OCI-LY3 (cell line): ENCODE measurements at regions not wholly inside any gene's neighbourhood (a gene's known extent, or its start where the extent isn't known, plus 50 kb on each side); places are given as distances from the start of the nearest gene placed in this dataset.

ENCODE experiments used
- H2AFZ ChIP-seq: fragments of 200-600, 300-600 bp; shearing (Covaris generic); 2 replicates; pipeline ENCODE4 v1.6.0; 2014; ENCODE audit warnings: antibody characterized with exemption, low read depth, low read length
- H3K27ac ChIP-seq: fragments of 200-600, 300-600 bp; sonication (generic); 2 replicates; pipeline ENCODE4 v1.5.1; 2014; ENCODE audit warnings: mild to moderate bottlenecking, low read length, moderate library complexity, mixed read lengths
- H3K27me3 ChIP-seq: fragments of 200-600, 300-600 bp; sonication (generic); 2 replicates; pipeline ENCODE4 v1.6.1; 2014; ENCODE audit warnings: low read depth, low read length, mixed read lengths
- H3K36me3 ChIP-seq: fragments of 200-600, 300-600 bp; sonication (generic); replicated peaks from 2 replicates; pipeline ENCODE3; 2014; ENCODE audit warnings: low read depth, low read length, mixed read lengths
- H3K4me1 ChIP-seq: fragments of 300-600, 200-600 bp; sonication (generic); 2 replicates; pipeline ENCODE4 v1.6.1; 2014; ENCODE audit warnings: low read length, mixed read lengths
- H3K4me2 ChIP-seq: fragments of 200-600, 300-600 bp; sonication (generic); 2 replicates; pipeline ENCODE4 v1.6.1; 2014; ENCODE audit warnings: low read length, mixed read lengths
- H3K4me3 ChIP-seq: fragments of 300-600, 200-600 bp; sonication (generic); 2 replicates; pipeline ENCODE4 v1.5.1; 2014; ENCODE audit warnings: antibody characterized with exemption, mild to moderate bottlenecking, low read length, moderate library complexity
- H3K79me2 ChIP-seq: fragments of 300-600, 200-600 bp; shearing (Covaris generic); 2 replicates; pipeline ENCODE4 v1.6.1; 2014; ENCODE audit warnings: mild to moderate bottlenecking, low read length, mixed read lengths
- H3K9ac ChIP-seq: fragments of 300-600, 200-600 bp; shearing (Covaris generic); 2 replicates; pipeline ENCODE4 v1.6.0; 2014; ENCODE audit warnings: mild to moderate bottlenecking, low read length, moderate library complexity
- H3K9me3 ChIP-seq: fragments of 200-600, 300-600 bp; shearing (Covaris generic); 2 replicates; pipeline ENCODE4 v1.6.1; 2014; ENCODE audit warnings: low read length, mixed read lengths; ENCODE audit not compliant: insufficient read depth
- H4K20me1 ChIP-seq: fragments of 200-600, 300-600 bp; sonication (generic); 2 replicates; pipeline ENCODE4 v1.6.1; 2016; ENCODE audit warnings: low read length, mixed read lengths; ENCODE audit not compliant: insufficient read depth
- CTCF ChIP-seq: fragments of 200-600, 300-600 bp; sonication (generic); IDR thresholded peaks from 2 replicates; pipeline ENCODE4 v1.5.1; 2014; ENCODE audit warnings: antibody characterized with exemption, low read length, low read depth
- EZH2phosphoT487 ChIP-seq: fragments of 200-600 bp; shearing (Covaris generic); IDR thresholded peaks from 2 replicates; pipeline ENCODE4 v1.6.1; 2018; ENCODE audit warnings: antibody characterized with exemption, mixed run types, low read depth

GRCh38 chr3:102896851-102897621 is 462.2 kb downstream of the ZPLD1 start:
- no peaks in the 10 kb centered on the region for H3K36me3 ChIP-seq
- H3K27ac ChIP-seq = no peak overlapping the region
- H3K27me3 ChIP-seq = no peaks in the 10 kb centered on the region
- H3K4me1 ChIP-seq = no peaks in the 10 kb centered on the region
- H3K79me2 ChIP-seq = no peaks in the 10 kb centered on the region
- no peak overlapping the region for H3K9ac ChIP-seq
- H2AFZ ChIP-seq = no peak overlapping the region
- H3K9me3 ChIP-seq = no peaks in the 10 kb centered on the region
- no peaks in the 10 kb centered on the region for H4K20me1 ChIP-seq
- TF ChIP-seq CTCF = no peak
- no peak for TF ChIP-seq EZH2phosphoT487
- H3K4me2 ChIP-seq = no peak overlapping the region
- H3K4me3 ChIP-seq = no peak overlapping the region

GRCh38 chr3:102904629-102905028 is 469.8 kb downstream of the ZPLD1 start:
- Histone ChIP-seq H3K4me3 (no peak overlapping the region), H3K4me2 (no peak overlapping the region), H3K27ac (no peak overlapping the region), H3K79me2 (no peaks in the 10 kb centered on the region), H4K20me1 (no peaks in the 10 kb centered on the region), H3K9ac (no peak overlapping the region), H2AFZ (no peak overlapping the region), H3K4me1 (no peaks in the 10 kb centered on the region), H3K27me3 (no peaks in the 10 kb centered on the region), H3K36me3 (no peaks in the 10 kb centered on the region), H3K9me3 (no peaks in the 10 kb centered on the region)
- TF ChIP-seq EZH2phosphoT487 (no peak), CTCF (no peak)

- no peak overlapping the region for H3K4me2 ChIP-seq
- no peaks in the 10 kb centered on the region for H4K20me1 ChIP-seq
- no peaks in the 10 kb centered on the region for H3K9me3 ChIP-seq
These were observed 471.0 kb downstream of the ZPLD1 start for GRCh38 chr3:102905811-102906210.

GRCh38 chr3:102906818-102907217 is 472.0 kb downstream of the ZPLD1 start:
- no peaks in the 10 kb centered on the region for H3K9me3 ChIP-seq
- no peaks in the 10 kb centered on the region for H3K36me3 ChIP-seq
- H2AFZ ChIP-seq = no peak overlapping the region
- H3K79me2 ChIP-seq = no peaks in the 10 kb centered on the region
- no peak overlapping the region for H3K9ac ChIP-seq
- no peaks in the 10 kb centered on the region for H3K4me1 ChIP-seq
- no peak overlapping the region for H3K27ac ChIP-seq
- no peak overlapping the region for H3K4me2 ChIP-seq
- no peaks in the 10 kb centered on the region for H3K27me3 ChIP-seq
- H4K20me1 ChIP-seq = no peaks in the 10 kb centered on the region
- no peak overlapping the region for H3K4me3 ChIP-seq
- TF ChIP-seq EZH2phosphoT487 (no peak), CTCF (no peak)

More at GRCh38 chr3:102905811-102906210, 471.0 kb downstream of the ZPLD1 start:
- no peaks in the 10 kb centered on the region for H3K79me2 ChIP-seq
- H3K27me3 ChIP-seq = no peaks in the 10 kb centered on the region
- no peak for TF ChIP-seq EZH2phosphoT487
- TF ChIP-seq CTCF = no peak
- no peaks in the 10 kb centered on the region for H3K36me3 ChIP-seq
- H3K9ac ChIP-seq = no peak overlapping the region
- no peak overlapping the region for H3K4me3 ChIP-seq
- no peak overlapping the region for H3K27ac ChIP-seq
- no peaks in the 10 kb centered on the region for H3K4me1 ChIP-seq
- no peak overlapping the region for H2AFZ ChIP-seq
